ENCODE measurements at regions not wholly inside any gene's neighbourhood (a gene's known extent, or its start where the extent isn't known, plus 50 kb on each side); places are given as distances from the start of the nearest gene placed in this dataset.

- TF ChIP-seq, protein P1, sequence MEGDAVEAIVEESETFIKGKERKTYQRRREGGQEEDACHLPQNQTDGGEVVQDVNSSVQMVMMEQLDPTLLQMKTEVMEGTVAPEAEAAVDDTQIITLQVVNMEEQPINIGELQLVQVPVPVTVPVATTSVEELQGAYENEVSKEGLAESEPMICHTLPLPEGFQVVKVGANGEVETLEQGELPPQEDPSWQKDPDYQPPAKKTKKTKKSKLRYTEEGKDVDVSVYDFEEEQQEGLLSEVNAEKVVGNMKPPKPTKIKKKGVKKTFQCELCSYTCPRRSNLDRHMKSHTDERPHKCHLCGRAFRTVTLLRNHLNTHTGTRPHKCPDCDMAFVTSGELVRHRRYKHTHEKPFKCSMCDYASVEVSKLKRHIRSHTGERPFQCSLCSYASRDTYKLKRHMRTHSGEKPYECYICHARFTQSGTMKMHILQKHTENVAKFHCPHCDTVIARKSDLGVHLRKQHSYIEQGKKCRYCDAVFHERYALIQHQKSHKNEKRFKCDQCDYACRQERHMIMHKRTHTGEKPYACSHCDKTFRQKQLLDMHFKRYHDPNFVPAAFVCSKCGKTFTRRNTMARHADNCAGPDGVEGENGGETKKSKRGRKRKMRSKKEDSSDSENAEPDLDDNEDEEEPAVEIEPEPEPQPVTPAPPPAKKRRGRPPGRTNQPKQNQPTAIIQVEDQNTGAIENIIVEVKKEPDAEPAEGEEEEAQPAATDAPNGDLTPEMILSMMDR (IDR thresholded peaks at IDR 0.05; ENCODE audit: insufficient read depth, low read depth, low read length, missing control alignments) = no peak
- DNase-seq (ENCODE audit: low read depth) = no peak
- H3K4me3 ChIP-seq (ENCODE audit: low read depth, low read length) = no peak overlapping the region
Observed at GRCh38 chr17:34045990-34046389, 209.1 kb upstream of the CCL2 start.

DNA sequence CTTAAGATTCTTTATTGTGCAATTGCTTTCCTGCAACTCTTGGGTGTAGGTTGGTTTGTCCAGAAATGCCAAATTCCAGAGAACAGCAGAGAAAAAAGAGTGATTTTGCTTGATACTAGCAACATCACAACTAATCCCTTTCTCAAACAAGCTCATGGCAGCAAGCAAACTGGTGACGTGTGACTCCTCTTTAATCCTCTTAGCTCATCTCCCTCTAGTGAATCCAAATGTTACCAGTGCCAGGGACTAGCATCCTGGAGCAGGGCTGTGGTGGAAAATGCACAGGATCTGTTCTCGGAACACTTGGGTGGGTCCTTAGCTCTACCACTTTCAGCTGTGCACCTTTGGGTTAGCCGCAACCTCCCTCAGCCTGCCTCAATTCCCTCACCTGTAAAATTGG, 204.0 kb upstream of the CCL2 start:
- no peak overlapping the region for H3K4me3 ChIP-seq (ENCODE audit: low read depth, low read length)
- TF ChIP-seq, protein P1 (IDR thresholded peaks at IDR 0.05; ENCODE audit: insufficient read depth, low read depth, low read length, missing control alignments) = no peak
- DNase-seq (ENCODE audit: low read depth) = no peak

- TF ChIP-seq, protein P1 (IDR thresholded peaks at IDR 0.05; ENCODE audit: insufficient read depth, low read depth, low read length, missing control alignments) = no peak
- DNase-seq (ENCODE audit: low read depth) = no peak
- H3K4me3 ChIP-seq (ENCODE audit: low read depth, low read length) = no peak overlapping the region
Observed at GRCh38 chr17:34054495-34054894, 200.6 kb upstream of the CCL2 start.

DNA sequence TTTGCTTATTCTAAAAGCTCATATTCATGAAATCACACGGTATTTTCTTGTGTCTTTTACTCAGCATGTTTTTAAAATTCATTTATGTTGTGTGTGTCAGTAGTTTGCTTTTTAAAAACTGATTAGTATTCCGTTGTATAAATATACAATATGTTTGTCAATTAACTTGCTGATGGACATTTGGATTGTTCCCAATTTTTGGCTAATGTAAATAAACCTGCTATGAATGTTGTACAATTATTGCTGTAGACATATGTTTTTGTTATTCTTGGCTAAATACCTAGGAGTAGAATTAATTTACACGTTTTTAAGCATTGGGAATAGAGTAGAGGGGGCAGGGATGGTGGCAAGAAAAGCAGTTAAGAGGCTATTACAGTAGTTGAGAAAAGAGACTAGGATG, 199.5 kb upstream of the CCL2 start:
- no peak for DNase-seq (ENCODE audit: low read depth)
- TF ChIP-seq, protein P1 (IDR thresholded peaks at IDR 0.05; ENCODE audit: insufficient read depth, low read depth, low read length, missing control alignments) = no peak
- H3K4me3 ChIP-seq (ENCODE audit: low read depth, low read length) = no peak overlapping the region

DNA sequence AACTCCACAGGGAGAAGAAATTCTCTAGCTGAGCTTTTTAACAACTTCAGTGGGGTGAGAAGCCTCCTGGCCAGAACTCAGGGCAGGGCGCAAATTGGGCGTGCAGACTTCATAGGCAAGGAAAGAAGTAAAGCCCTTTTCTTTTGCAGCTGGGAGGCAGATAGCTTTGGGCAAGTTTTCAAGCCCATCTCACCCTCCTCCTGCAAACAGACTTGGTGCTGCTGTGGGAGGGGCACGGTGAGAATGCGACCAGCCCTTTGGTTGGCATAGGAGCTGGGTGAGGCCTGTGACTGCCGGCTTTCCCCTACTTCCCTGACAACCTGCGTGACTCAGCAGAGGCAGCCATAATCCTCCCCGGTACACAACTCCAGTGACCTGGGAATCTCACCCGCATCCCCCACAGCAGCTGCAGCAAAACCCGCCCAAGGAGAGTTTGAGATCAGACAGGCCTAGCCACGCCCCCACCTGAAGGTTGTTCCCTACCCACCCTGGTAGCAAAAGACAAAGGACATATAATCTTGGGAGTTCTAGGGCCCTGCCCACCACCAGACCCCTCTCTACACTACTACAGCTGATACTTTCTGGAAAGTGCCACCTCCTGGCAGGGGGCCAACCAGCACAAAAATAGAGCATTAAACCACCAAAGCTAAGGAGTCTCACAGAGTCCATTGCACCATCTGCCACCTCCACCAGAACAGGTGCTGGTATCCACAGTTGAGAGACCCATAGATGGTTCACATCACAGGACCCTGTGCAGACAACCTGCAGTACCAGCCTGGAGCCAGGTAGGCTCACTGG, 195.5 kb upstream of the CCL2 start:
- no peak for DNase-seq (ENCODE audit: low read depth)

DNA sequence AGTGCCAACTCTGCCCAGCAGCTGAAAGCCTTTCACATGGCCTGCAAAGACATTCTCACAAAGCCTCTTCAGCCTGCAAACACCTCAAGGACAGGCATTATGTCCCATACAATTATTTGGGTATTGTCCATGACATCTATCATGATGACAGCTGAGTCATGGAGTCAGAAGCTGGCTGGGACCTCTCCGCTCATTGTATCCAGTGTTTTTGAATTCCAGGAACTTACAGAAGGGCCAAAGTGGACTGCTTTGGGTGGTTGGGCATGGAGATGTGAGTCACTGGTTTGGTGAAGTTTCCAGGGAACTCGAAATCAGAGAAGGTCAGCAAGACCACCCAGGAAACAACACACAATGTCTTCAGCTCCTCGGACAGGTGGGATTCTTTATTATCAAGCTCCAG, 188.6 kb upstream of the CCL2 start:
- no peak for DNase-seq (ENCODE audit: low read depth)
- no peak overlapping the region for H3K4me3 ChIP-seq (ENCODE audit: low read depth, low read length)
- TF ChIP-seq, protein P1 (IDR thresholded peaks at IDR 0.05; ENCODE audit: insufficient read depth, low read depth, low read length, missing control alignments) = no peak

More for the DNA sequence above, 195.5 kb upstream of the CCL2 start:
- TF ChIP-seq, protein P1 (IDR thresholded peaks at IDR 0.05; ENCODE audit: insufficient read depth, low read depth, low read length, missing control alignments) = no peak
- H3K4me3 ChIP-seq (ENCODE audit: low read depth, low read length) = no peak overlapping the region

- H3K4me3 ChIP-seq (ENCODE audit: low read depth, low read length) = no peak overlapping the region
- no peak for DNase-seq (ENCODE audit: low read depth)
- TF ChIP-seq, protein P1 (IDR thresholded peaks at IDR 0.05; ENCODE audit: insufficient read depth, low read depth, low read length, missing control alignments) = no peak
Observed at GRCh38 chr17:34067011-34067410, 188.1 kb upstream of the CCL2 start.

All from GM12865 (cell line).